T-helper 17 cell (primary cell): ENCODE measurements at regions not wholly inside any gene's neighbourhood (a gene's known extent, or its start where the extent isn't known, plus 50 kb on each side); places are given as distances from the start of the nearest gene placed in this dataset.

Experiments
- ATAC-seq: fragments of 150-1000 bp; cut with Tn5 transposase; 2 replicates; pipeline ENCODE4 v1.10.0; 2021; ENCODE audit warnings: mild to moderate bottlenecking, moderate library complexity
- DNase-seq, 3 donors: peaks; one replicate each; pipeline versions ENCODE4 v3.0.0 to v3.0.0-alpha.2; 2020 to 2021
- H3K9me3 ChIP-seq: one replicate; pipeline ENCODE4 v1.7.0; 2013; ENCODE audit warnings: low read length, mild to moderate bottlenecking; ENCODE audit not compliant: control insufficient read depth, poor library complexity, severe bottlenecking
- H3K27ac Mint-ChIP-seq: one replicate; pipeline ENCODE4 v1.8.0; 2022; ENCODE audit warnings: mild to moderate bottlenecking, moderate library complexity, mixed read lengths
- H3K27me3 Mint-ChIP-seq: one replicate; pipeline ENCODE4 v1.8.0; 2022; ENCODE audit warnings: mixed read lengths
- H3K36me3 Mint-ChIP-seq: one replicate; pipeline ENCODE4 v1.8.0; 2022; ENCODE audit warnings: low read depth, mixed read lengths
- H3K4me1 Mint-ChIP-seq: one replicate; pipeline ENCODE4 v1.8.0; 2022; ENCODE audit warnings: mild to moderate bottlenecking, mixed read lengths
- H3K4me3 Mint-ChIP-seq: one replicate; pipeline ENCODE4 v1.8.0; 2022; ENCODE audit warnings: mild to moderate bottlenecking, moderate library complexity, mixed read lengths

GRCh38 chr2:219765231-219765911 is 137.9 kb downstream of the SLC4A3 start:
- ATAC-seq: no peak
- no peaks in the 10 kb centered on the region for H3K9me3 ChIP-seq
- Mint-ChIP-seq H3K27ac (no peak overlapping the region), H3K4me1 (no peaks in the 10 kb centered on the region), H3K4me3 (no peak overlapping the region), H3K27me3 (peaks cover 14% of the 10 kb centered on the region), H3K36me3 (peaks cover 2% of the 10 kb centered on the region)
- DNase-seq: no peak

DNA sequence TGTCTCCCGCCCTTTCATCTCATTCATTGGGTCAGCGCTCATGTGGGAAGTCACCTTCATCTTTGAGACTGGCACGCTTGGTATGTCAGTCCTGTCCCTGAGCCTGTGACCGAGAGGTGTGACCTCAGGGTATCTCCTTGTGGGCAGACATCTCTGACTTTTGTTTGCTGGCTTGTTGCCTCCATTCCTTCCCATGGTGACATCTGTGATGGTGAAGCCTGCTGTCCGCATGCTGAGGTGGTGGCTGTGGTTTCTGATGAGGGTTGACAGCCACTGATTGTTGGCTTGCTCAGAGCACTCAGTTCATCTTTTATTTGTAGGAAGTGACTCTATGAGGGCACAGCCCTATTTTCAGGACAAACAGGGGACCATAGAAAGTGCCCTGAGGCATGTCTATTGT is 139.2 kb downstream of the SLC4A3 start:
- peaks cover 5% of the 10 kb centered on the region for H3K27me3 Mint-ChIP-seq
- H3K4me1 Mint-ChIP-seq: no peaks in the 10 kb centered on the region
- peaks cover 2% of the 10 kb centered on the region for H3K36me3 Mint-ChIP-seq
- H3K9me3 ChIP-seq: no peaks in the 10 kb centered on the region
- ATAC-seq (no peak), DNase-seq (no peak)
- H3K27ac Mint-ChIP-seq: no peak overlapping the region
- no peak overlapping the region for H3K4me3 Mint-ChIP-seq

- no peaks in the 10 kb centered on the region for H3K4me1 Mint-ChIP-seq
- no peak for DNase-seq
- no peak overlapping the region for H3K4me3 Mint-ChIP-seq
- ATAC-seq: no peak
- H3K27me3 Mint-ChIP-seq: peaks cover 5% of the 10 kb centered on the region
- no peaks in the 10 kb centered on the region for H3K9me3 ChIP-seq
- no peak overlapping the region for H3K27ac Mint-ChIP-seq
- H3K36me3 Mint-ChIP-seq: peaks cover 2% of the 10 kb centered on the region
Measured at GRCh38 chr2:219769090-219769910, 141.9 kb downstream of the SLC4A3 start.

DNA sequence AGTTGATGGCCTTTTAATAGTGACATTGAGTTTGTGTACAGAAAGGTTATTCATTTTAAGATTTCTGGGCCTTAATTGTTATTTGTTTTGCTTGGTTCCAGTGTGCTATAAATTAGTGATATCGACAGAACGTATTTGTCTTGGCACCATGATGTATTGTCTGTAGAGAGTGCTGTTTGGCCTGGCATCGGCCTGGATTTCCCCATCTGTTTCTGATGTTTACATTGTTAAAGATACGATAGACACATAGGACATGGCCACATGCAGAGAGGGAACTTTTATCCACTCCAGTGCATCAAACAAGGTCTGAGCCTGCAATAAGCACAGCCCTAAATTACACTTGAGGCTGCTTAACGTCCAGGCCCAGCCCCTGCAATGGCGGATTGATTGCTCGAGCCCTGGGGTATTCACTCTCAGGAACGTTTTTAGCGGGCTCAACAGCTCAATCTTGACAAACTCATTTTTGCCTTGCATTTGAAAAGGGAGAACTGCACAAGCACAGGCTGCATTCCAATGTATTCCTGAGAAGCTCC is 144.7 kb downstream of the SLC4A3 start:
- no peak overlapping the region for H3K4me3 Mint-ChIP-seq
- H3K36me3 Mint-ChIP-seq: no peaks in the 10 kb centered on the region
- no peak overlapping the region for H3K27ac Mint-ChIP-seq
- DNase-seq: no peak
- H3K27me3 Mint-ChIP-seq: peaks cover 22% of the 10 kb centered on the region
- no peak for ATAC-seq
- no peaks in the 10 kb centered on the region for H3K4me1 Mint-ChIP-seq
- no peaks in the 10 kb centered on the region for H3K9me3 ChIP-seq

DNA sequence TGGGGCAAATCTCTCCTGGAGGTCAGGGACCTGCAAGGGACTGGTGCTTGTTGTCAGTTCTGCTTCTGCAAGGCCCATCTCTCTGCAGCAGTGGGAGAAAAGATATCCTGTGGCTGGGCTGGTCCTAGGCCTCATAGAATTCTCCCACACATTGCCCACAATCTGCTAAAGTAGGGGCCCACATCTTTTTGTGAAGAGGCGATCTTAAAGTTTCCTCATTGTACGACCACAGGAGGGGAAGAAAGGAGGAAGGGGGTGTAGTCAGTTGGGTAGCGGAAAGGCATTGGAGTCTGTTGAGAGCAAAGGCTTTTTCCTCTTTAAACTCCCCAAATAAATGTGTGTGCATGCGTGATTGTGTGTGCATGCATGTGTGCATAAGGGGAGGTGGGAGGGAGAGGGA is 145.3 kb downstream of the SLC4A3 start:
- no peaks in the 10 kb centered on the region for H3K36me3 Mint-ChIP-seq
- DNase-seq (no peak), ATAC-seq (no peak)
- peaks cover 27% of the 10 kb centered on the region for H3K27me3 Mint-ChIP-seq
- H3K9me3 ChIP-seq: no peaks in the 10 kb centered on the region
- no peaks in the 10 kb centered on the region for H3K4me1 Mint-ChIP-seq
- H3K4me3 Mint-ChIP-seq: no peak overlapping the region
- no peak overlapping the region for H3K27ac Mint-ChIP-seq

DNA sequence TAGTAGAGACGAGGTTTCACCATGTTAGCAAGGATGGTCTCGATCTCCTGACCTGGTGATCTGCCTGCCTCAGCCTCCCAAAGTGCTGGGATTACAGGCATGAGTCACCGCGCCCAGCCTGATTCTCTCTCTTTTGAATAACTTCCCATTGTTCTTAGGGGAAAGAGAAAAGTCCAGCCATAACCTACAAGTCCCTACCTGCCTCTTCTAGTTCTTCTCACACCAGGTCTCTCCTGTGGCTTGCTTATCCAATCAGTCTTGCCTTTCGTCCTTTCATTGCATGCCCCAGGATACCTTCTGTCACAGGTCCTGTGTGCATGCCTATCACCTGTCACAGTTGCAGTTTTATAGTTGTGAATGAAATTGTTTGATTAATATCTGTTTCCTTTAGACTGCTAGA is 148.1 kb downstream of the SLC4A3 start:
- Mint-ChIP-seq H3K4me1 (peaks cover 2% of the 10 kb centered on the region), H3K36me3 (no peaks in the 10 kb centered on the region), H3K27ac (no peak overlapping the region), H3K27me3 (peaks cover 43% of the 10 kb centered on the region), H3K4me3 (no peak overlapping the region)
- no peak for ATAC-seq
- no peaks in the 10 kb centered on the region for H3K9me3 ChIP-seq
- DNase-seq: no peak

- no peak overlapping the region for H3K4me3 Mint-ChIP-seq
- no peaks in the 10 kb centered on the region for H3K36me3 Mint-ChIP-seq
- H3K27me3 Mint-ChIP-seq: peaks cover 47% of the 10 kb centered on the region
- no peak overlapping the region for H3K27ac Mint-ChIP-seq
- H3K4me1 Mint-ChIP-seq: peaks cover 2% of the 10 kb centered on the region
- DNase-seq (no peak), ATAC-seq (no peak)
- H3K9me3 ChIP-seq: no peaks in the 10 kb centered on the region
Measured at GRCh38 chr2:219777388-219777787, 150.0 kb downstream of the SLC4A3 start.

DNA sequence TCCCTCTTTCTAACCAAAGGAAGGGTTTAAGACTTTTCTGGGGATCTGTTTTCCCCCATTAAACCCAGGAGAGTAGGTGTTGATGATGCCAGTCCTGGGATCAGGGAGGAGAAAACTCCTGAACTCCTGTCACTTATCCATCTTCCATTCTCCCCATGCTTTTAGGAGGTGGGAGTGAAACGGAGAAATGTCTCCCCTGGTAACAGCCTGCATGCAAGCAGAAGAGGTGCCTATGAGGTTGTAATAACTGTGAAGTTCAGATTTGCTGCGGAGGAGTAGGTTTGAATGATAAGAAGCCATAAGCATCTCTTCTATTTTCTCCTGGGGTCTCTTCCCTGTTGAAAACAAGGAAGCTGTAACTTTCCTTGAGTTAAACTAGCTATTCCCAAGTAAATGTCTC is 150.8 kb downstream of the SLC4A3 start:
- H3K9me3 ChIP-seq: no peaks in the 10 kb centered on the region
- Mint-ChIP-seq H3K4me1 (peaks cover 2% of the 10 kb centered on the region), H3K4me3 (no peak overlapping the region), H3K27ac (no peak overlapping the region), H3K36me3 (no peaks in the 10 kb centered on the region), H3K27me3 (peaks cover 53% of the 10 kb centered on the region)
- ATAC-seq (no peak), DNase-seq (no peak)

GRCh38 chr2:219782737-219783348 is 155.4 kb downstream of the SLC4A3 start:
- peaks cover 29% of the 10 kb centered on the region for H3K27me3 Mint-ChIP-seq
- H3K27ac Mint-ChIP-seq: no peak overlapping the region
- H3K4me3 Mint-ChIP-seq: no peak overlapping the region
- H3K4me1 Mint-ChIP-seq: peaks cover 2% of the 10 kb centered on the region
- ATAC-seq: no peak
- no peak for DNase-seq
- no peaks in the 10 kb centered on the region for H3K36me3 Mint-ChIP-seq
- no peaks in the 10 kb centered on the region for H3K9me3 ChIP-seq

GRCh38 chr2:219783359-219783975 is 156.0 kb downstream of the SLC4A3 start:
- ATAC-seq (no peak), DNase-seq (no peak)
- Mint-ChIP-seq H3K36me3 (no peaks in the 10 kb centered on the region), H3K4me3 (no peak overlapping the region), H3K4me1 (peaks cover 2% of the 10 kb centered on the region), H3K27ac (no peak overlapping the region), H3K27me3 (peaks cover 23% of the 10 kb centered on the region)
- H3K9me3 ChIP-seq: no peaks in the 10 kb centered on the region

DNA sequence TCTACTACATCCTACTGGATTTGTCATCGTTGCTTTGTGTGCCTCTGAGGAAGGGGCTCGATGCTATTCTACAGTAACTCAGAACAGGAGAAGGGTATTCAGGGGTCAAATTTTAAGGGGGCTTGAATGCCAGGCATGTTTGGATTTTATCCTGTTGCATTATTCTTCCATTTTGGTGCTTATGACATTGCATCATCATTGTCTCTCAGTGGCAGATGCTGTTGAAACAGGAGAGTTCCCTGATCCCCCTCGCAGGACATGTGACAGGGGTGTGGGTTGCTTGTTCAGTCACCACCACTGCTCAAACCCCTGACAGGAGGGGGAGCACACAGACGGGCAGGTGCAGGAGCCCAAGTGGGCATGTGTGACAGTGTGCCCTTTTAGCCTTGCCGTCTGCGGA is 156.7 kb downstream of the SLC4A3 start:
- no peak for DNase-seq
- no peaks in the 10 kb centered on the region for H3K36me3 Mint-ChIP-seq
- peaks cover 2% of the 10 kb centered on the region for H3K4me1 Mint-ChIP-seq
- H3K4me3 Mint-ChIP-seq: no peak overlapping the region
- no peak for ATAC-seq
- H3K27me3 Mint-ChIP-seq: peaks cover 22% of the 10 kb centered on the region
- no peak overlapping the region for H3K27ac Mint-ChIP-seq
- no peaks in the 10 kb centered on the region for H3K9me3 ChIP-seq

- no peaks in the 10 kb centered on the region for H3K36me3 Mint-ChIP-seq
- H3K27ac Mint-ChIP-seq: no peak overlapping the region
- DNase-seq (no peak), ATAC-seq (no peak)
- no peaks in the 10 kb centered on the region for H3K9me3 ChIP-seq
- H3K4me3 Mint-ChIP-seq: no peak overlapping the region
- H3K4me1 Mint-ChIP-seq: no peaks in the 10 kb centered on the region
- peaks cover 10% of the 10 kb centered on the region for H3K27me3 Mint-ChIP-seq
Measured at GRCh38 chr2:219789476-219789875, 162.0 kb downstream of the SLC4A3 start.

DNA sequence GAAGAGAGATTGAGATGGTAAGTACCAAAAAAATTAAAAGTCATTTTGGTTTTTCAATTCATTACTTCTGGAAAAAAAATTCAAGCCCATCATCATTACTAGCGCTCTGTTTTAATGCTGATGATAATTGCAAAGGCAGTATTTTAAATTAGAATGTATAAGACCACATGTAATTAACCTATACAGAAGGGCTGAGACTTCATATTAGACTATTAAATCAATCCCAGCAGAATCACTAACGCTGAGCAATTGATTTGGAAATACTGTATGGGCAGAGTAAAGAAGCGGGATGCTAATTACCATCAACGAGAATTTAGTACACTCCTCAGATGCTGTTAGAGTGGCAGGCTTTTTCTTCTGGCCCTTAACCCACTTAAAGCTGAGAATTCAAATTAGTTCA is 165.0 kb downstream of the SLC4A3 start:
- no peaks in the 10 kb centered on the region for H3K9me3 ChIP-seq
- Mint-ChIP-seq H3K4me3 (no peak overlapping the region), H3K4me1 (no peaks in the 10 kb centered on the region), H3K27me3 (peaks cover 10% of the 10 kb centered on the region), H3K36me3 (no peaks in the 10 kb centered on the region), H3K27ac (no peak overlapping the region)
- no peak for DNase-seq
- no peak for ATAC-seq
